ENCODE measurements at regions not wholly inside any gene's neighbourhood (a gene's known extent, or its start where the extent isn't known, plus 50 kb on each side); places are given as distances from the start of the nearest gene placed in this dataset.

- H3K4me3 ChIP-seq, result no peak overlapping the region
- no peak for FAIRE-seq
- no peak overlapping the region for H3K4me2 ChIP-seq
- H3K27ac ChIP-seq, result no peak overlapping the region
- DNase-seq (ENCODE audit: low read depth in 1 of 2, low spot score in 1 of 2), result no peak
- no peak for ATAC-seq
- WGBS (ENCODE audit: missing lambda C conversion rate), result 4% methylated on average over 3 of the region's 3 CpGs
- H3K4me1 ChIP-seq, result no peaks in the 10 kb centered on the region
- CTCF ChIA-PET, result interaction anchor here (1.9 kb wide), 1 partner anchor 13 kb away, joined by 5 read pairs; no protein-coding TSS in a partner anchor
- TF ChIP-seq PHF8 (IDR thresholded peaks at IDR 0.05; ENCODE audit: borderline replicate concordance, low read depth) (no peak), MYC (IDR thresholded peaks at IDR 0.05; ENCODE audit: borderline replicate concordance, low read length) (no peak), CHD2 (IDR thresholded peaks at IDR 0.05; ENCODE audit: low read length, partially characterized antibody) (no peak), RFX5 (IDR thresholded peaks at IDR 0.05) (no peak), E2F6 (IDR thresholded peaks at IDR 0.05; ENCODE audit: borderline replicate concordance, low read depth) (no peak), KDM5A (IDR thresholded peaks at IDR 0.05) (no peak), TP53 (CRISPR knock-in tag; IDR thresholded peaks at IDR 0.05) (no peak), HEYL (CRISPR knock-in tag; IDR thresholded peaks at IDR 0.05) (no peak), CBX2 (IDR thresholded peaks at IDR 0.05; ENCODE audit: borderline replicate concordance, low read depth) (no peak)
- H3K9me3 ChIP-seq, result no peaks in the 10 kb centered on the region
- POLR2A ChIA-PET, result no interaction called here
Measured at GRCh38 chr3:24725514-24726255, 231.0 kb upstream of the THRB start.

- Histone ChIP-seq H3K4me3 (no peak overlapping the region), H3K27ac (no peak overlapping the region), H3K9me3 (no peaks in the 10 kb centered on the region), H3K4me2 (no peak overlapping the region), H3K4me1 (no peaks in the 10 kb centered on the region)
- ChIA-PET POLR2A (no interaction called here), CTCF (interaction anchor here (0.6 to 1.9 kb wide), 2 partner anchors 12 to 1647 kb away, joined by 3 to 5 read pairs; no protein-coding TSS in a partner anchor)
- DNase-seq (ENCODE audit: low read depth in 1 of 2, low spot score in 1 of 2), result no peak
- TF ChIP-seq CHD2 (IDR thresholded peaks at IDR 0.05; ENCODE audit: low read length, partially characterized antibody), result no peak
- TF ChIP-seq RAD21 (conservative IDR thresholded peaks at IDR 0.05 in 1 of 2, IDR thresholded peaks at IDR 0.05 in 1 of 2), result no peak
- TF ChIP-seq JUN (IDR thresholded peaks at IDR 0.05), result no peak
- TF ChIP-seq HMGXB4 (CRISPR knock-in tag; IDR thresholded peaks at IDR 0.05; ENCODE audit: borderline replicate concordance), result no peak
- no peak for TF ChIP-seq CBX2 (IDR thresholded peaks at IDR 0.05; ENCODE audit: borderline replicate concordance, low read depth)
- TF ChIP-seq HDAC2 (IDR thresholded peaks at IDR 0.05), result no peak
- no peak for TF ChIP-seq EP300 (IDR thresholded peaks at IDR 0.05)
- no peak for TF ChIP-seq MAX (IDR thresholded peaks at IDR 0.05)
- TF ChIP-seq NR3C1 (IDR thresholded peaks at IDR 0.05), result no peak
- TF ChIP-seq ESRRA (IDR thresholded peaks at IDR 0.05; ENCODE audit: borderline replicate concordance, low read length), result no peak
- TF ChIP-seq PBX3 (IDR thresholded peaks at IDR 0.05), result no peak
- WGBS (ENCODE audit: missing lambda C conversion rate), result 60% methylated on average over 2 of the region's 2 CpGs
- ATAC-seq, result no peak
- no peak for FAIRE-seq
Measured at GRCh38 chr3:24726423-24726822, 231.8 kb upstream of the THRB start.

GRCh38 chr3:24730173-24730572 lies 235.5 kb upstream of the THRB start:
- Histone ChIP-seq H3K9me3 (no peaks in the 10 kb centered on the region), H3K4me3 (no peak overlapping the region), H3K4me2 (no peak overlapping the region), H3K4me1 (no peaks in the 10 kb centered on the region), H3K27ac (no peak overlapping the region)
- ChIA-PET CTCF (interaction anchor here (0.7 kb wide), 1 partner anchor 13 kb away, joined by 3 read pairs; no protein-coding TSS in a partner anchor), POLR2A (no interaction called here)
- ATAC-seq (no peak), DNase-seq (ENCODE audit: low read depth in 1 of 2, low spot score in 1 of 2) (no peak), FAIRE-seq (no peak)
- TF ChIP-seq FOSB (CRISPR knock-in tag; IDR thresholded peaks at IDR 0.05), result no peak
- TF ChIP-seq NPAS2 (CRISPR knock-in tag; IDR thresholded peaks at IDR 0.05; ENCODE audit: borderline replicate concordance), result no peak
- no peak for TF ChIP-seq FOSL2 (IDR thresholded peaks at IDR 0.05)
- no peak for TF ChIP-seq FOSL2 (CRISPR knock-in tag; IDR thresholded peaks at IDR 0.05)
- WGBS (ENCODE audit: missing lambda C conversion rate), result 3% methylated on average over 1 of the region's 1 CpG
